ENCODE measurements at regions not wholly inside any gene's neighbourhood (a gene's known extent, or its start where the extent isn't known, plus 50 kb on each side); places are given as distances from the start of the nearest gene placed in this dataset.

DNA sequence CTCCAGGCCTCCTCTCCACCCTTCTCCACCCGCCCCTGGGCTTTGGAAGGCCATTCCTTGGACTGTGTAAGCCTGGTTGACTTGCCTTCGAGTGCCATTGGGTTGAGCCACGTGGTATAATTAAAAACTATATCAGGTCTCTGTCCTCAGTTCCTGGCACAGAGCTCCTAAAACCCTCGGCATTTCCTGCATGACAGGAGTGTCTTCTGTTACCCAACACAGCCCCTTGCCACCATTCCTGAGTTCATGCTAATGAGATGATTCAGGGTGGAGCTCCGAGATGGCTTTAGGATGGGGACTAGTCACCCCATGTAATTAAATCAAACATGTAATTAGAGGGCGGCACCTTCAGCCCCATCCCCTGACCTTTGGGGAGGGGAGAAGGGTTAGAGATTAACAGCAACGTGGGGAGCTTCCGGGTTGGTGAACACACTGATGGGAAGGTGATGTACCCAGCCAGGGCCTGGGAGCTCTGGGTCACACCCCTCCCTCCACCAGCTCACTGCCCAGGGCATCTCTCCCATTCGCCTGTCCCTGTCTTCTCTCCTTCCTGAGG lies 256.4 kb downstream of the FAM43A start:
- Histone ChIP-seq H3K9me2 (ENCODE audit: insufficient read depth, low read length) (no peaks in the 10 kb centered on the region), H4K20me1 (ENCODE audit: insufficient read depth) (no peaks in the 10 kb centered on the region)

DNA sequence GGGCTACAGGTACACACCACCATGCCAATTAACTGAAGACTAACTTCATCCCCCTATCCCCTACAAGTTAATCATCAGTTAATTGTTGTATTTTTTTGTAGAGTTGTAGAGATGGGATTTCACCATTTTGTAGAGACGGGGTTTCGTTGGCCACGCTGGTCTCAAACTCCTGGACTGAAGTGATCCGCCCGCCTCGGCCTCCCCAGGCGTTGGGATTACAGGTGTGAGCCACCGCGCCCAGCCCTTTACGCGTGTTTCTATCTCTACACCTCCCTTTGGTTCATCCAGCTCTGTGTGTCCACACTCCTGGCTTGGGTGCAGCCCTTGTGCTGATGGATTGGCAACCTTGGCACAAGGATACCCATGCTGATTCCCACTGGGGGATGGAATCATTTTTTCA lies 258.8 kb downstream of the FAM43A start:
- no peak overlapping the region for H2AFZ ChIP-seq (ENCODE audit: low read depth, low read length)
- no peaks in the 10 kb centered on the region for H3K9me3 ChIP-seq (ENCODE audit: low read length)
- TF ChIP-seq RAD21 (conservative IDR thresholded peaks at IDR 0.05) (no peak), MXI1 (conservative IDR thresholded peaks at IDR 0.05; ENCODE audit: poor library complexity, severe bottlenecking) (no peak), EZH2 (IDR thresholded peaks at IDR 0.05; ENCODE audit: borderline replicate concordance, insufficient read depth, low read length, poor library complexity, severe bottlenecking) (no peak), POLR2AphosphoS5 (IDR thresholded peaks at IDR 0.05) (no peak), EP300 (conservative IDR thresholded peaks at IDR 0.05; ENCODE audit: poor library complexity, severe bottlenecking) (no peak), TAF1 (IDR thresholded peaks at IDR 0.05; ENCODE audit: low read depth) (no peak)
- TF ChIP-seq, protein P1, sequence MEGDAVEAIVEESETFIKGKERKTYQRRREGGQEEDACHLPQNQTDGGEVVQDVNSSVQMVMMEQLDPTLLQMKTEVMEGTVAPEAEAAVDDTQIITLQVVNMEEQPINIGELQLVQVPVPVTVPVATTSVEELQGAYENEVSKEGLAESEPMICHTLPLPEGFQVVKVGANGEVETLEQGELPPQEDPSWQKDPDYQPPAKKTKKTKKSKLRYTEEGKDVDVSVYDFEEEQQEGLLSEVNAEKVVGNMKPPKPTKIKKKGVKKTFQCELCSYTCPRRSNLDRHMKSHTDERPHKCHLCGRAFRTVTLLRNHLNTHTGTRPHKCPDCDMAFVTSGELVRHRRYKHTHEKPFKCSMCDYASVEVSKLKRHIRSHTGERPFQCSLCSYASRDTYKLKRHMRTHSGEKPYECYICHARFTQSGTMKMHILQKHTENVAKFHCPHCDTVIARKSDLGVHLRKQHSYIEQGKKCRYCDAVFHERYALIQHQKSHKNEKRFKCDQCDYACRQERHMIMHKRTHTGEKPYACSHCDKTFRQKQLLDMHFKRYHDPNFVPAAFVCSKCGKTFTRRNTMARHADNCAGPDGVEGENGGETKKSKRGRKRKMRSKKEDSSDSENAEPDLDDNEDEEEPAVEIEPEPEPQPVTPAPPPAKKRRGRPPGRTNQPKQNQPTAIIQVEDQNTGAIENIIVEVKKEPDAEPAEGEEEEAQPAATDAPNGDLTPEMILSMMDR (IDR thresholded peaks at IDR 0.05; ENCODE audit: poor library complexity, severe bottlenecking) = no peak
- TF ChIP-seq, protein P2, sequence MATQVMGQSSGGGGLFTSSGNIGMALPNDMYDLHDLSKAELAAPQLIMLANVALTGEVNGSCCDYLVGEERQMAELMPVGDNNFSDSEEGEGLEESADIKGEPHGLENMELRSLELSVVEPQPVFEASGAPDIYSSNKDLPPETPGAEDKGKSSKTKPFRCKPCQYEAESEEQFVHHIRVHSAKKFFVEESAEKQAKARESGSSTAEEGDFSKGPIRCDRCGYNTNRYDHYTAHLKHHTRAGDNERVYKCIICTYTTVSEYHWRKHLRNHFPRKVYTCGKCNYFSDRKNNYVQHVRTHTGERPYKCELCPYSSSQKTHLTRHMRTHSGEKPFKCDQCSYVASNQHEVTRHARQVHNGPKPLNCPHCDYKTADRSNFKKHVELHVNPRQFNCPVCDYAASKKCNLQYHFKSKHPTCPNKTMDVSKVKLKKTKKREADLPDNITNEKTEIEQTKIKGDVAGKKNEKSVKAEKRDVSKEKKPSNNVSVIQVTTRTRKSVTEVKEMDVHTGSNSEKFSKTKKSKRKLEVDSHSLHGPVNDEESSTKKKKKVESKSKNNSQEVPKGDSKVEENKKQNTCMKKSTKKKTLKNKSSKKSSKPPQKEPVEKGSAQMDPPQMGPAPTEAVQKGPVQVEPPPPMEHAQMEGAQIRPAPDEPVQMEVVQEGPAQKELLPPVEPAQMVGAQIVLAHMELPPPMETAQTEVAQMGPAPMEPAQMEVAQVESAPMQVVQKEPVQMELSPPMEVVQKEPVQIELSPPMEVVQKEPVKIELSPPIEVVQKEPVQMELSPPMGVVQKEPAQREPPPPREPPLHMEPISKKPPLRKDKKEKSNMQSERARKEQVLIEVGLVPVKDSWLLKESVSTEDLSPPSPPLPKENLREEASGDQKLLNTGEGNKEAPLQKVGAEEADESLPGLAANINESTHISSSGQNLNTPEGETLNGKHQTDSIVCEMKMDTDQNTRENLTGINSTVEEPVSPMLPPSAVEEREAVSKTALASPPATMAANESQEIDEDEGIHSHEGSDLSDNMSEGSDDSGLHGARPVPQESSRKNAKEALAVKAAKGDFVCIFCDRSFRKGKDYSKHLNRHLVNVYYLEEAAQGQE (IDR thresholded peaks at IDR 0.05; ENCODE audit: borderline replicate concordance) = no peak
- H4K20me1 ChIP-seq (ENCODE audit: insufficient read depth) = no peaks in the 10 kb centered on the region
- H3K9me2 ChIP-seq (ENCODE audit: insufficient read depth, low read length) = no peaks in the 10 kb centered on the region
- no peak overlapping the region for H3K4me2 ChIP-seq (ENCODE audit: low read length)
- H3F3A ChIP-seq (ENCODE audit: insufficient read depth, low read length, poor library complexity, severe bottlenecking) = no peaks in the 10 kb centered on the region
- no peak overlapping the region for H3K9ac ChIP-seq (ENCODE audit: low read length)
- H3K27ac ChIP-seq (ENCODE audit: low read length) = no peak overlapping the region
- no peak overlapping the region for H3K4me3 ChIP-seq (ENCODE audit: low read length)
- no peaks in the 10 kb centered on the region for H3K36me3 ChIP-seq (ENCODE audit: insufficient read depth, low read length)
- no peaks in the 10 kb centered on the region for H3K79me2 ChIP-seq (replicated peaks; ENCODE audit: insufficient read depth, low read length)
- no peaks in the 10 kb centered on the region for H3K27me3 ChIP-seq (ENCODE audit: insufficient read depth, low read depth, low read length)

More for the DNA sequence above, 256.4 kb downstream of the FAM43A start:
- Histone ChIP-seq H3F3A (ENCODE audit: insufficient read depth, low read length, poor library complexity, severe bottlenecking) (no peaks in the 10 kb centered on the region), H3K36me3 (ENCODE audit: insufficient read depth, low read length) (no peaks in the 10 kb centered on the region), H3K4me3 (ENCODE audit: low read length) (no peak overlapping the region), H3K27me3 (ENCODE audit: insufficient read depth, low read depth, low read length) (no peaks in the 10 kb centered on the region), H2AFZ (ENCODE audit: low read depth, low read length) (no peak overlapping the region), H3K79me2 (replicated peaks; ENCODE audit: insufficient read depth, low read length) (no peaks in the 10 kb centered on the region), H3K9me3 (ENCODE audit: low read length) (no peaks in the 10 kb centered on the region), H3K4me2 (ENCODE audit: low read length) (no peak overlapping the region), H3K27ac (ENCODE audit: low read length) (no peak overlapping the region), H3K9ac (ENCODE audit: low read length) (no peak overlapping the region)
- TF ChIP-seq MXI1 (conservative IDR thresholded peaks at IDR 0.05; ENCODE audit: poor library complexity, severe bottlenecking) = no peak
- TF ChIP-seq SMC3 (conservative IDR thresholded peaks at IDR 0.05; ENCODE audit: poor library complexity) = no peak
- no peak for TF ChIP-seq TAF1 (IDR thresholded peaks at IDR 0.05; ENCODE audit: low read depth)
- TF ChIP-seq EZH2 (IDR thresholded peaks at IDR 0.05; ENCODE audit: borderline replicate concordance, insufficient read depth, low read length, poor library complexity, severe bottlenecking) = no peak
- no peak for TF ChIP-seq EP300 (conservative IDR thresholded peaks at IDR 0.05; ENCODE audit: poor library complexity, severe bottlenecking)
- TF ChIP-seq POLR2AphosphoS5 (IDR thresholded peaks at IDR 0.05) = no peak
